ENCODE measurements at regions not wholly inside any gene's neighbourhood (a gene's known extent, or its start where the extent isn't known, plus 50 kb on each side); places are given as distances from the start of the nearest gene placed in this dataset.

DNA sequence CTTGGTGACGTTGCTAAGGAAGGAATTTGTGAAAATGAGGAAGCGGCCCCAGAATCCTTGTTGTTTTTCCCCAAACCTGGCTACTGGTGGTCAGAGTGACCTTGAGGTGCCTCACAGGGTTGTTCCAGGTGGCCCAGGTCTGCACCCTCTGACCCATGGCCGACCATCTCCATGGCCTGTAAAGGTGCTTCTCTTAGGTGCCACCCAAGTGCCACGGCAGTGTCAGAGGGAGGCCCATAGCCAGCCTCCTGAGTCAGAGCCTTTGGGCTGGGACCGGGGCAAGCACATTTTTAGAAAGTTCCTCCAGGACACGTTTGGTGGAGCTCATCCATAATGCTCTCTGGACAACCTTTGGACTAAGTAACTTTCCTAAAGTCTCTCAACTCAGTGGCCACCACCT is 83.9 kb upstream of the IRS2 start:
- H4K5ac ChIP-seq (ENCODE audit: insufficient read length, low read depth, low read length) = no peak overlapping the region
- no peak overlapping the region for H3K23ac ChIP-seq (ENCODE audit: insufficient read length)
- no peak overlapping the region for H2AK5ac ChIP-seq (ENCODE audit: low read depth, low read length)
- no peak overlapping the region for H3K27ac ChIP-seq (ENCODE audit: low read depth, low read length)
- H3K9ac ChIP-seq (replicated peaks in 1 of 4; ENCODE audit: extremely low read depth in 1 of 4, low read depth in 3 of 4, low read length in 3 of 4) = no peak overlapping the region
- no peak for TF ChIP-seq TCF12 (IDR thresholded peaks at IDR 0.05; ENCODE audit: low read depth, low read length)
- TF ChIP-seq BACH1 (IDR thresholded peaks at IDR 0.05; ENCODE audit: low read length) = no peak
- TF ChIP-seq TBP (IDR thresholded peaks at IDR 0.05; ENCODE audit: low read depth, low read length) = no peak
- no peak for TF ChIP-seq ASH2L (IDR thresholded peaks at IDR 0.05; ENCODE audit: low read length)
- no peak for TF ChIP-seq SIRT6 (IDR thresholded peaks at IDR 0.05; ENCODE audit: low read length)
- no peak for TF ChIP-seq SP2 (IDR thresholded peaks at IDR 0.05; ENCODE audit: low read length)
- TF ChIP-seq SIN3A (conservative IDR thresholded peaks at IDR 0.05 in 1 of 2, IDR thresholded peaks at IDR 0.05 in 1 of 2; ENCODE audit: low read depth in 1 of 2, low read length in 2 of 2) = no peak
- TF ChIP-seq KDM4A (IDR thresholded peaks at IDR 0.05; ENCODE audit: low read depth, low read length, severe bottlenecking) = no peak
- TF ChIP-seq EP300 (IDR thresholded peaks at IDR 0.05; ENCODE audit: borderline replicate concordance in 1 of 2, low read depth in 2 of 2, low read length in 2 of 2) = no peak
- no peaks in the 10 kb centered on the region for H3K9me3 ChIP-seq (ENCODE audit: insufficient read depth in 2 of 2, low read depth in 1 of 2, low read length in 1 of 2)
- H3K36me3 ChIP-seq (ENCODE audit: control insufficient read depth in 2 of 4, insufficient read depth in 4 of 4, low read length in 3 of 4) = no peaks in the 10 kb centered on the region
- peaks cover 0 to 3% (median 1%) of the 10 kb centered on the region in 4 experiments; a peak in 1 of 7 replicates for H3K4me1 ChIP-seq (replicated peaks in 1 of 4; ENCODE audit: control insufficient read depth in 3 of 4, insufficient read depth in 4 of 4, low read length in 3 of 4)
- H3K18ac ChIP-seq (ENCODE audit: extremely low read depth, low read length) = no peak overlapping the region
- WGBS, 2 experiments (ENCODE audit: extremely low coverage in 1 of 2, insufficient coverage in 1 of 2, insufficient read length in 1 of 2, insufficient replicate concordance in 2 of 2, low coverage in 1 of 2, low lambda C conversion rate in 2 of 2, missing lambda C conversion rate in 1 of 2) = 92% methylated on average over 6 of the region's 6 CpGs; no CpG with 5 or more reads in 1 of the 2 experiments
- ChIA-PET POLR2A (ENCODE audit: partially characterized antibody) (no interaction called here), CTCF (ENCODE audit: partially characterized antibody) (interaction anchor here (0.6 to 1.5 kb wide), 2 partner anchors 10 to 100 kb away, joined by 3 to 7 read pairs; no protein-coding TSS in a partner anchor)
- no peaks in the 10 kb centered on the region; the same call in 1 of the 2 replicates for H3K23me2 ChIP-seq (ENCODE audit: low read depth, low read length)
- H2BK15ac ChIP-seq (ENCODE audit: low read length) = 0 out of 2 replicates have a peak overlapping the region, but pooled peaks have one; percentile 32
- H3K56ac ChIP-seq (replicated peaks; ENCODE audit: insufficient read length, low read depth, low read length) = no peak overlapping the region
- H2BK20ac ChIP-seq (ENCODE audit: low read length) = no peak overlapping the region
- no peak overlapping the region for H2BK5ac ChIP-seq (ENCODE audit: low read depth, low read length)
- H2BK12ac ChIP-seq (ENCODE audit: low read depth, low read length) = no peak overlapping the region
- DNase-seq (ENCODE audit: low read depth in 1 of 2, low spot score in 2 of 2) = no peak
- no peak overlapping the region for H3K4me3 ChIP-seq (ENCODE audit: extremely low read depth in 1 of 4, insufficient read depth in 2 of 4, low read depth in 3 of 4, low read length in 4 of 4)
- H3K4me2 ChIP-seq (ENCODE audit: insufficient read depth in 1 of 2, low read depth in 2 of 2, low read length in 2 of 2) = no peak overlapping the region
- H2BK120ac ChIP-seq (replicated peaks; ENCODE audit: low read depth, low read length) = no peak overlapping the region
- H3K14ac ChIP-seq (ENCODE audit: insufficient read length) = no peak overlapping the region
- no peak overlapping the region for H4K91ac ChIP-seq (replicated peaks; ENCODE audit: insufficient read length, low read length)
- H3K27me3 ChIP-seq (replicated peaks in 1 of 4; ENCODE audit: control insufficient read depth in 3 of 4, extremely low read depth in 1 of 4, insufficient read depth in 3 of 4, low read length in 3 of 4) = no peaks in the 10 kb centered on the region; a peak in 1 of 7 replicates
- H4K20me1 ChIP-seq (replicated peaks in 1 of 2; ENCODE audit: control insufficient read depth in 1 of 2, insufficient read depth in 2 of 2, low read length in 2 of 2) = no peaks in the 10 kb centered on the region
- no peak overlapping the region for H2AFZ ChIP-seq (ENCODE audit: low read length)
- no peak overlapping the region for H4K8ac ChIP-seq (ENCODE audit: extremely low read depth, insufficient read depth, low read length)
- no peaks in the 10 kb centered on the region for H3K79me2 ChIP-seq (ENCODE audit: control insufficient read depth in 1 of 2, insufficient read depth in 2 of 2, low read length in 2 of 2)
- H3K79me1 ChIP-seq (ENCODE audit: low read depth, low read length) = no peaks in the 10 kb centered on the region
- FAIRE-seq = no peak
- no peak overlapping the region for H3K4ac ChIP-seq (replicated peaks; ENCODE audit: insufficient read length, low read depth, low read length)

Measured in H1 (cell line).